Muscle layer of duodenum (tissue), 2 donors: ENCODE measurements at regions not wholly inside any gene's neighbourhood (a gene's known extent, or its start where the extent isn't known, plus 50 kb on each side); places are given as distances from the start of the nearest gene placed in this dataset.

Experiments used
- H3K27ac ChIP-seq: one replicate; pipeline ENCODE4 v1.7.0; 2013; ENCODE audit warnings: mild to moderate bottlenecking, low read length
- H3K27me3 ChIP-seq: one replicate; pipeline ENCODE4 v1.7.0; 2013; ENCODE audit warnings: low read depth, mild to moderate bottlenecking, control low read depth, low read length
- H3K36me3 ChIP-seq, 2 donors: one replicate each; pipeline ENCODE4 v1.7.0; 2013; ENCODE audit warnings: low read length in 2 of 2, control low read depth in 1 of 2, mild to moderate bottlenecking in 1 of 2; ENCODE audit not compliant: insufficient read depth in 2 of 2, control insufficient read depth in 1 of 2
- H3K4me1 ChIP-seq, 2 donors: one replicate each; pipeline ENCODE4 v1.7.0; 2013; ENCODE audit warnings: low read length in 2 of 2, mild to moderate bottlenecking in 2 of 2, control low read depth in 1 of 2, moderate library complexity in 1 of 2; ENCODE audit not compliant: insufficient read depth in 2 of 2, control insufficient read depth in 1 of 2
- H3K4me3 ChIP-seq, 2 donors: one replicate each; pipeline ENCODE4 v1.7.0; 2013; ENCODE audit warnings: low read length in 2 of 2, low read depth in 1 of 2, mild to moderate bottlenecking in 1 of 2
- H3K9me3 ChIP-seq, 2 donors: one replicate each; pipeline ENCODE4 v1.7.0; 2013; ENCODE audit warnings: low read length in 2 of 2, control low read depth in 1 of 2, mild to moderate bottlenecking in 1 of 2; ENCODE audit not compliant: control insufficient read depth in 1 of 2
- donor health status: healthy.

GRCh38 chr10:91126471-91126870 is 94.0 kb upstream of the PCGF5 start:
- no peak overlapping the region for H3K4me3 ChIP-seq
- no peak overlapping the region for H3K27ac ChIP-seq
- no peaks in the 10 kb centered on the region for H3K36me3 ChIP-seq
- H3K9me3 ChIP-seq = no peaks in the 10 kb centered on the region
- no peaks in the 10 kb centered on the region for H3K4me1 ChIP-seq
- peaks cover 4% of the 10 kb centered on the region for H3K27me3 ChIP-seq

- no peaks in the 10 kb centered on the region for H3K36me3 ChIP-seq
- H3K27me3 ChIP-seq = peaks cover 4% of the 10 kb centered on the region
Measured at GRCh38 chr10:91127341-91128082, 93.0 kb upstream of the PCGF5 start.

GRCh38 chr10:91135113-91135512 is 85.3 kb upstream of the PCGF5 start:
- H3K27me3 ChIP-seq = no peaks in the 10 kb centered on the region
- H3K4me1 ChIP-seq = no peaks in the 10 kb centered on the region
- H3K27ac ChIP-seq = no peak overlapping the region
- H3K9me3 ChIP-seq = no peaks in the 10 kb centered on the region
- no peaks in the 10 kb centered on the region for H3K36me3 ChIP-seq
- no peak overlapping the region for H3K4me3 ChIP-seq

More at GRCh38 chr10:91127341-91128082, 93.0 kb upstream of the PCGF5 start:
- H3K27ac ChIP-seq = no peak overlapping the region
- H3K9me3 ChIP-seq = no peaks in the 10 kb centered on the region
- no peak overlapping the region for H3K4me3 ChIP-seq
- no peaks in the 10 kb centered on the region for H3K4me1 ChIP-seq

DNA sequence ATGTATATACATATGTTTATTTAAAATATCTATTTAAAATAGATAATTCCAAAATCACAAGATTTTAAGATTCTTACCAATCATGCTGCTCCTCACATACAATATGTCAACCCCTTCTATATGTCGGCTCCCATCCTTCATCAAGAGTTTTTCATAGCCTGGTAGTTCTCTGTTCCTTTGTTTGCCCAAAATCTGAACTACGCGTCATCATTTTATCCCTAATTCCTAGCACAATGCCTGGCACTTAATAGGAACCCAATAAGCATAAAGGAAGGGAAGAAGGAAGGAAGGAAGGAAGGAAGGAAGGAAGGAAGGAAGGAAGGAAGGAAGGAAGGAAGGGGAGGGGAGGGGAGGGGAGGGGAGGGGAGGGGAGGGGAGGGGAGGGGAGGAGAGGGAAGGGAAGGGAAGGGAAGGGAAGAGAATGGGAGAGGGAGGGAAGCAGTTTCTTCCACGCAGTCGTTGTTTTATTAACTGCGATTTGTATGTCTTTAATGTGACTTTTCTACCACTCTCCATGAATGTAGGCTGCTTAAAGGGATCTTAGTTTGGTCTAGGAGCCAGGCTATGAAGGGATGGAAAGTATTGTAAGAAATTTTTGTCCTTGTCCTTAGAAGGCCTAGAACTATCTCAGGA is 83.3 kb upstream of the PCGF5 start:
- no peaks in the 10 kb centered on the region for H3K36me3 ChIP-seq
- no peaks in the 10 kb centered on the region for H3K4me1 ChIP-seq
- H3K27me3 ChIP-seq = no peaks in the 10 kb centered on the region
- H3K27ac ChIP-seq = no peak overlapping the region
- H3K9me3 ChIP-seq = no peaks in the 10 kb centered on the region
- H3K4me3 ChIP-seq = no peak overlapping the region

- Histone ChIP-seq H3K36me3 (no peaks in the 10 kb centered on the region), H3K27me3 (no peaks in the 10 kb centered on the region)
Measured at GRCh38 chr10:91137822-91138221, 82.6 kb upstream of the PCGF5 start.

GRCh38 chr10:91140995-91141549 is 79.4 kb upstream of the PCGF5 start:
- no peaks in the 10 kb centered on the region for H3K4me1 ChIP-seq
- no peaks in the 10 kb centered on the region for H3K27me3 ChIP-seq
- H3K36me3 ChIP-seq = no peaks in the 10 kb centered on the region
- H3K9me3 ChIP-seq = no peaks in the 10 kb centered on the region
- H3K27ac ChIP-seq = no peak overlapping the region
- no peak overlapping the region for H3K4me3 ChIP-seq

More at GRCh38 chr10:91137822-91138221, 82.6 kb upstream of the PCGF5 start:
- Histone ChIP-seq H3K9me3 (no peaks in the 10 kb centered on the region), H3K4me1 (no peaks in the 10 kb centered on the region), H3K4me3 (no peak overlapping the region), H3K27ac (no peak overlapping the region)

GRCh38 chr10:91144961-91145360 is 75.5 kb upstream of the PCGF5 start:
- Histone ChIP-seq H3K27ac (no peak overlapping the region), H3K4me1 (no peaks in the 10 kb centered on the region), H3K9me3 (no peaks in the 10 kb centered on the region), H3K27me3 (no peaks in the 10 kb centered on the region), H3K4me3 (no peak overlapping the region), H3K36me3 (no peaks in the 10 kb centered on the region)

- no peaks in the 10 kb centered on the region for H3K36me3 ChIP-seq
- H3K9me3 ChIP-seq = no peaks in the 10 kb centered on the region
- H3K4me3 ChIP-seq = no peak overlapping the region
- no peaks in the 10 kb centered on the region for H3K27me3 ChIP-seq
- no peaks in the 10 kb centered on the region for H3K4me1 ChIP-seq
- no peak overlapping the region for H3K27ac ChIP-seq
Measured at GRCh38 chr10:91146146-91146545, 74.3 kb upstream of the PCGF5 start.

DNA sequence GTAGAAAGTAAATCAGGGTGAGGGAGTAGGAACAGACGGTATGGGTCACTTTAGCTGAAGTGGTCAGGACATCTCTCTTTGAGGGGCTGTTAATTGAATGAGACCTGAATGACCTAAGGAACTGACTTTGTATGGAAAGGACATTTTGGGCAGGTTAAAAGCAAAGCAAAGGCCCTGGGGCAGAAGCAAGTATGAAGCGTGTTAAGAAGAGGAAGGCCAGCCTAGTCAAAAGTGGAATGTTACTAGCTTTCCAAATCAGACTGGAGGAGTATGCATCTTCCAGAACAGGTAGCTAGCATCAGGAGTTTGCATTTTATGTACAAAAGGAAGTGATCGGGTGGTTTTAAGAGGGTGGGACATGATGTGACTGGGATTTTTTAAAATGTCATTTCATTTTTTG is 70.9 kb upstream of the PCGF5 start:
- no peak overlapping the region for H3K4me3 ChIP-seq
- H3K9me3 ChIP-seq = no peaks in the 10 kb centered on the region
- H3K4me1 ChIP-seq = no peaks in the 10 kb centered on the region
- no peak overlapping the region for H3K27ac ChIP-seq
- no peaks in the 10 kb centered on the region for H3K27me3 ChIP-seq
- no peaks in the 10 kb centered on the region for H3K36me3 ChIP-seq

DNA sequence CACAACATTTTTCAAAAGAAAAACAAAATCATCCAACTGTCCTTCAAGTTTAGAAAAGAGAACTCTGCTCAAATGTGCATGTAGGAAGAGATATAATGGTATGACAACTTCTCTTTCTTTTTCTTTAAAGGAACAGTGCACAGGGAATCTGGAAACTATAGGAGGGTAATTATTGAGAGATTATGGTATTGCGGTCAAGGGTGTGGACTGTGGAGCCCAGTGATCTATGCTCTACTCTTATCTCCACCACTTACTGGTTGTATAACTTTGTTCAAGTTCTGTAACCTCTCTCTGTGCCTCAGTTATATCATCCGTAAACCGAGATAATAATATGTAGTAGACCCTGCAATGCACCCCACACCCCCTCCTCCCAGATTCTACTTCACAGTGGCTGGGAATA is 69.8 kb upstream of the PCGF5 start:
- no peaks in the 10 kb centered on the region for H3K9me3 ChIP-seq
- no peaks in the 10 kb centered on the region for H3K27me3 ChIP-seq
- H3K4me1 ChIP-seq = no peaks in the 10 kb centered on the region
- H3K36me3 ChIP-seq = no peaks in the 10 kb centered on the region
- no peak overlapping the region for H3K27ac ChIP-seq
- no peak overlapping the region for H3K4me3 ChIP-seq

DNA sequence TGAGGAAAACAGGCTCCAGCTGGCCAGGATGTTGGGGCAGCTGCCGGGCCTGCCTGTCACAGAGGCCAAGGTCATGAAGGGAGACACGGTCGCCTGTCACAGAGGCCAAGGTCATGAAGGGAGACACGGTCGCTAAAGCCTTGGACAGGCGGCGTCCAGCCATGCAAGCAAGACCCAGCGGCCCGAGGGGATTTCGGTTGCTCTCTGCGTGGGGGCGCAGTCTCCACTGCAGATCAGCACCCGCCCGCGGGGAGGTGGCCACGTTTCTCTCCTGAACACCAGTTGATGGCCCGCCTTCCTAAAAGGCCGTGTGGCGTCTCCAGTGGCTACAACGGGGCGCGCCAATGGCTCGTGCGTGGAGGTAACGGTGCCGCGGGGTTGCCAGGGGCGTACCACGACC is 67.0 kb upstream of the PCGF5 start:
- Histone ChIP-seq H3K4me1 (no peaks in the 10 kb centered on the region), H3K36me3 (no peaks in the 10 kb centered on the region), H3K27ac (no peak overlapping the region), H3K9me3 (no peaks in the 10 kb centered on the region), H3K4me3 (no peak overlapping the region), H3K27me3 (no peaks in the 10 kb centered on the region)
